Natural killer cell (primary cell): ENCODE measurements at regions not wholly inside any gene's neighbourhood (a gene's known extent, or its start where the extent isn't known, plus 50 kb on each side); places are given as distances from the start of the nearest gene placed in this dataset.
A peak's percentile ranks its signal among the peaks of the same experiment; 100 is the strongest.

Experiments
- ATAC-seq, 3 donors: fragments of 150-1000 bp in 2 of 3; fragments of 200-7000 bp in 1 of 3; cut with Tn5 transposase; 1 replicate in 1 of 3; 2 replicates in 2 of 3; pipeline ENCODE4 v1.10.0; 2021; ENCODE audit warnings: mild to moderate bottlenecking in 2 of 3, moderate library complexity in 2 of 3
- DNase-seq, 2 donors: peaks; one replicate each; pipeline versions ENCODE4 v3.0.0 to v3.0.0-alpha.2; 2013 to 2021; ENCODE audit warnings: mixed read lengths in 1 of 2
- H3K27ac ChIP-seq: one replicate; pipeline ENCODE4 v1.5.1; 2013; ENCODE audit warnings: mild to moderate bottlenecking, low read length
- H3K27me3 ChIP-seq: one replicate; pipeline ENCODE4 v1.6.1; 2013; ENCODE audit warnings: low read length; ENCODE audit not compliant: control insufficient read depth, insufficient read depth
- H3K36me3 ChIP-seq: one replicate; pipeline ENCODE4 v1.6.1; 2013; ENCODE audit warnings: low read length; ENCODE audit not compliant: control insufficient read depth, insufficient read depth
- H3K4me1 ChIP-seq: one replicate; pipeline ENCODE4 v1.6.1; 2013; ENCODE audit warnings: low read length; ENCODE audit not compliant: control insufficient read depth, insufficient read depth
- H3K4me3 ChIP-seq: one replicate; pipeline ENCODE4 v1.5.1; 2013; ENCODE audit warnings: low read length
- H3K9me3 ChIP-seq: one replicate; pipeline ENCODE4 v1.6.1; 2013; ENCODE audit warnings: low read length; ENCODE audit not compliant: control insufficient read depth, insufficient read depth
- H3K27ac Mint-ChIP-seq, 2 donors: one replicate each; pipeline ENCODE4 v1.8.0; 2022; ENCODE audit warnings: mild to moderate bottlenecking in 2 of 2, mixed read lengths in 2 of 2, moderate library complexity in 1 of 2
- H3K27me3 Mint-ChIP-seq, 2 donors: one replicate each; pipeline ENCODE4 v1.8.0; 2022; ENCODE audit warnings: low read depth in 2 of 2, mixed read lengths in 2 of 2
- H3K36me3 Mint-ChIP-seq: one replicate; pipeline ENCODE4 v1.8.0; 2022; ENCODE audit warnings: mixed read lengths
- H3K4me1 Mint-ChIP-seq, 2 donors: one replicate each; pipeline ENCODE4 v1.8.0; 2022; ENCODE audit warnings: mixed read lengths in 2 of 2
- H3K4me3 Mint-ChIP-seq: one replicate; pipeline ENCODE4 v1.8.0; 2022; ENCODE audit warnings: mild to moderate bottlenecking, moderate library complexity, mixed read lengths
- H3K9me3 Mint-ChIP-seq, 2 donors: one replicate each; pipeline ENCODE4 v1.8.0; 2022; ENCODE audit warnings: mixed read lengths in 2 of 2
- CTCF ChIP-seq: fragments of 200-600 bp; IDR thresholded peaks from one replicate; pipeline ENCODE4 v1.8.0; 2022; ENCODE audit warnings: antibody characterized with exemption
- WGBS: methylation state at CpG from one replicate; pipeline ENCODE4 v1.1.7; 2013; ENCODE audit warnings: missing lambda C conversion rate; ENCODE audit not compliant: insufficient coverage; 5-methylcytosine and 5-hydroxymethylcytosine counted together
- intact Hi-C: fragments of 100-400 bp; cut with micrococcal nuclease; formaldehyde crosslinking; loops from one replicate; pipeline ENCODE4 v1.14.2; 2022

GRCh38 chr4:8710946-8711345, 118.4 kb downstream of the CPZ start:
- Histone ChIP-seq H3K4me3 (no peak overlapping the region), H3K27me3 (no peaks in the 10 kb centered on the region), H3K4me1 (no peaks in the 10 kb centered on the region), H3K27ac (no peak overlapping the region), H3K9me3 (peaks cover 2% of the 10 kb centered on the region), H3K36me3 (no peaks in the 10 kb centered on the region)
- Mint-ChIP-seq H3K4me1 (no peaks in the 10 kb centered on the region), H3K27me3 (no peaks in the 10 kb centered on the region), H3K27ac (no peak overlapping the region), H3K9me3 (peaks cover 7 to 10% of the 10 kb centered on the region in 2 donors), H3K36me3 (peaks cover 13% of the 10 kb centered on the region), H3K4me3 (no peak overlapping the region)
- intact Hi-C loops: no loop called here
- TF ChIP-seq CTCF: no peak
- 70% methylated on average over 8 of the region's 8 CpGs for WGBS
- no peak for ATAC-seq
- DNase-seq: peak in 1 of 2 donors; percentile 11

GRCh38 chr4:8710416-8710815, 117.9 kb downstream of the CPZ start:
- intact Hi-C loops: no loop called here
- no peak overlapping the region for H3K27ac Mint-ChIP-seq
- no peak overlapping the region for H3K4me3 Mint-ChIP-seq
- Histone ChIP-seq H3K27me3 (no peaks in the 10 kb centered on the region), H3K27ac (no peak overlapping the region), H3K36me3 (no peaks in the 10 kb centered on the region), H3K4me1 (no peaks in the 10 kb centered on the region), H3K4me3 (no peak overlapping the region), H3K9me3 (peaks cover 2% of the 10 kb centered on the region)
- no peaks in the 10 kb centered on the region for H3K4me1 Mint-ChIP-seq
- H3K9me3 Mint-ChIP-seq: peaks cover 7 to 10% of the 10 kb centered on the region in 2 donors
- ATAC-seq (no peak), DNase-seq (no peak)
- no peaks in the 10 kb centered on the region for H3K27me3 Mint-ChIP-seq
- 93% methylated on average over 6 of the region's 6 CpGs for WGBS
- H3K36me3 Mint-ChIP-seq: peaks cover 13% of the 10 kb centered on the region
- no peak for TF ChIP-seq CTCF

- Mint-ChIP-seq H3K36me3 (peaks cover 13% of the 10 kb centered on the region), H3K4me1 (no peaks in the 10 kb centered on the region), H3K4me3 (no peak overlapping the region), H3K27me3 (no peaks in the 10 kb centered on the region), H3K27ac (no peak overlapping the region), H3K9me3 (peaks cover 7 to 10% of the 10 kb centered on the region in 2 donors)
- ATAC-seq (no peak), DNase-seq (no peak)
- intact Hi-C loops: no loop called here
- H3K27ac ChIP-seq: no peak overlapping the region
- H3K4me3 ChIP-seq: no peak overlapping the region
- TF ChIP-seq CTCF: no peak
- H3K9me3 ChIP-seq: peaks cover 2% of the 10 kb centered on the region
- no peaks in the 10 kb centered on the region for H3K36me3 ChIP-seq
- no peaks in the 10 kb centered on the region for H3K27me3 ChIP-seq
- no peaks in the 10 kb centered on the region for H3K4me1 ChIP-seq
- WGBS: 53% methylated on average over 23 of the region's 23 CpGs
Observed at GRCh38 chr4:8709729-8710360, 117.3 kb downstream of the CPZ start.
